T-helper 2 cell treated with Interferon-gamma antibody and Interleukin-4, amounts not matched to agents 100 ng/mL and 5 ng/mL, for 36 hours (primary cell): ENCODE measurements at regions not wholly inside any gene's neighbourhood (a gene's known extent, or its start where the extent isn't known, plus 50 kb on each side); places are given as distances from the start of the nearest gene placed in this dataset.
"Not testable (repeated sequence)": the region's sequence is repeated elsewhere in the genome, so short reads cannot be mapped to it uniquely, and the experiment has no call there.

ENCODE experiments used
- intact Hi-C: fragments of 100-400 bp; cut with micrococcal nuclease; formaldehyde crosslinking; loops from one replicate; pipeline ENCODE4 v1.15.1; 2023

GRCh38 chr2:147150241-147150635 is 694.6 kb upstream of the ACVR2A start:
- intact Hi-C loops, result no loop called here

DNA sequence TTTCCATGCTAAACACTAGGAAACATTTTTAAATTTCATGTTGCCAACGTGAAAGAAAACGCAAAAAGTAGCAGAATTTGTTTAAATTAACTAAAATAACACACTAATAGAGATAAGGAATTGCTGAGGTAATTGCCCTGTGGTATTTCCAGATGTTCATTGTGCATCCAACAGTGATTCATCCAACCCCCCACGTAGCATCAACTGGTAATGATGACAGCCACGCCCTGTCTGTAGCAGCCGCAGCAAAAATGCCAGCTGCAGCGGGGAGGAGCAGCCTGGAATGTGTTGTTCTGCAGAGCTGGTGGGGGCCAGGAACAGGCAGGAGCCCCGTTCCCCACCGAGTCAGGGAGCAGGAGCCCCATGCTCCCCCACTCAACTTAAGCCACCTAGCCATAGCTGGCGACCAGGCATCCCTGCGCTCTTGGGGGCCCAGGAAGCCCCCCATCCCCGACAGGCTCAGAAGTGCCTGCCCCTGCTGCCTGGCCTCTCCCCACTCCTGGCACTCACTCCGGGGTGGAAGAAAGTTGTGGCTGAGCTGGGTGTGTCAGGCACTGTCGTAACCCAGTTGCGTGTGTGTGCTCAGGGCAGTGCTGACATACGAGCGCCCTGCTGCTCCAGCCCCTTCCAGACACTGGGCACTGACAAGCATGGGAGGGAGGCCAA is 695.1 kb upstream of the ACVR2A start:
- intact Hi-C loops, result no loop called here

DNA sequence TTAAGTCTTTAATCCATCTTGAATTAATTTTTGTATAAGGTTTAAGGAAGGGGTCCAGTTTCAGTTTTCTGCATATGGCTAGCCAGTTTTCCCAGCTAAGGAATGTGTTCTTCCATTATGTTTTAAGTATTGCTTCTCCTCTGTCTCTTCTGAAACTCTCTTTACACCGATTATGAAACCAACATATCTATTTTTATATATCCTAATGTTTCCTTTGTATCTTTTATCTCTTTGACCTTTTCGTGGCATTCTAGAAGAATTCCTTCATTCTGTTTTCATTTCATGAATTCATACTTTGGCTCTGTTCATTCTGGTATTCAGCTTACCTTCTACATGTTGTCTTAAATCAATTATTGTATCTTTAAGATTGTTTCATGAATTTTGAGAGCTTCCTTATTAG is 697.0 kb upstream of the ACVR2A start:
- intact Hi-C loops, result no loop called here

DNA sequence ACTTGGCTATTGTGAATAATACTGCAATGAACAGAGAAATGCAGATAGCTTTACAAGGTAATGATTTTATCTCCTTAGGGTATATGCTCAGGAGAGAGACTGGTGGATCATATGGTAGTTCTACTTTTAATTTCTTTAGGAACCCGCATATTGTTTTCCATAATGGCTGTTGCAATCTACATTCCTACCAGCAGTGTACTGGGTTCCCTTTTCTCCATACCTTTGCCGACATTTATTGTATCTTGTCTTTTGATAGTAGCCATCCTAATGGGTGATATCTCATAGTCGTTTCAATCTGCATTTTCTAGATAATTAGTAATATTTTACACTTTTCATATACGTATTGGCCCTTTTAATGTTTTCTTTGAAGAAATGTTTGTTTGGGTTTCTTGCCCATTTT is 702.9 kb upstream of the ACVR2A start:
- intact Hi-C loops, result no loop called here

DNA sequence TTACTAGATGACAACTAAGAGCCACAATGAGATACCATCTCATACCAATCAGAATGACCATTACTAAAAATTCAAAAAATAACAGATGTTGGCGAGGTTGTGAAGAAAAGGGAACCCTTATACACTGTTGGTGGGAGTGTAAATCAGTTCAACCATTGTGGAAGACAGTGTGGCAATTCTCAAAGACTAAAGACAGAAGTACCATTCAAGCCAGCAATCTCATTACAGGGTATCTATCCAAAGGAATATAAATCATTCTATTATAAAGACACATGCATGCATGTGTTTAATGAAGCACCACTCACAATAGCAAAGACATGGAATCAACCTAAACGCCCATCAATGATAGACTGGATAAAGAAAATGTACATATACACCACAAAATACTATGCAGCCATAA is 705.1 kb upstream of the ACVR2A start:
- intact Hi-C loops, result not testable (repeated sequence)

DNA sequence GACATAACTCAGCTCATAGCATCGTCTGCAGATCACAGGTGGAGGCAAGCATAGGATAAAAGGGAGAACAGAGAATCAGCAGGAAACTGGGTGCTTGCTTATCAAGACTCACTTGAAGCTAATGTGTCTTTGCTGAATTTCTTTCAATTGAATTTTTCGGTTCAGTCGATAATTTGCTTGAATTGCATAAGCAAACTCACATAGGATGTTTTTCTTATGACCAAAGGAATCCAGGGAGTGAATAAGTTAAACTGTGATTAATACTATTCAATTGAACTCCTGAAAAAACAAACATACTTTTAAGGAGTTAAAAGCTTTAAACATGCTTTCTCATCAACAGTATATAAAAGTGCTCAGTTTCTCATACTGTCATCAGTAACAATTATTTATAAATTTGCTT is 707.1 kb upstream of the ACVR2A start:
- intact Hi-C loops, result no loop called here

GRCh38 chr2:147135376-147135775 is 709.5 kb upstream of the ACVR2A start:
- intact Hi-C loops, result no loop called here

GRCh38 chr2:147133286-147133908 is 711.4 kb upstream of the ACVR2A start:
- intact Hi-C loops, result no loop called here

- intact Hi-C loops, result no loop called here
Measured at GRCh38 chr2:147125145-147125544, 719.7 kb upstream of the ACVR2A start.

DNA sequence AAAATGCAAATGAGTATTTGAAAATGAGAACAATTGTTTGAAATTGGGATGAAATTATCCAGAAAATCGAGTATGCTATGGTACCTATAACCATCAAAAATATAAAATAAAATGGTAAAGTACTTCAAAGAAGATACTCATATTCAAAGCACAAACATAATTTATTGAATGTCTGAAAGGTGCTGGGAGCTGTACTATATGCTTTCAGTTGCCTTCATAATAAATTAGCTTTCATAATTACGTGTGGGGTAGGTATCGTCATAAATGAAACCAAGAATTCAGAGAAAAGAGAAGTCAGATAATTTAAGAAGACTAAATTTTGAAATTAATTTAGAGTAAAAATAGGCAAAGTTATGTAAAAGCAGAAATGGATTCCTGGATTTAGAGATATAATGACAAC is 721.9 kb upstream of the ACVR2A start:
- intact Hi-C loops, result no loop called here

DNA sequence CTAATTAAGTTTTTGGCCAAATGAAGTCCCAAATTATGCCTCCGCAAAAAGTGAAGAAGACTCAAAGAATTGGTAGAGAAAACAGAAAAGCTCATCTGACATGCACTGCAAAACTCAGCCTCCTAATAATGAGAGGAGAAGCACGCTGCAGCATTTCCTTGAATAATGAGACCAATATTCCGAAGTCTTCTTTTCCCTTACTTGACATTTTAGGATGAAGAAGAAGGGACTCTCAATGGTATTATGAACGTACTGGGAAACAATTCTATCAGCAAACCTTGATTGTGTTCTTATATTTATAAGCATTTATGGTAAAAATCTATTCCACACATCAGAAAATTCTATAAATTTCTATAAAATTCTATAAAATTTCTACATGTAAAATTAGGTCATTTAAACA is 733.9 kb upstream of the ACVR2A start:
- intact Hi-C loops, result no loop called here

DNA sequence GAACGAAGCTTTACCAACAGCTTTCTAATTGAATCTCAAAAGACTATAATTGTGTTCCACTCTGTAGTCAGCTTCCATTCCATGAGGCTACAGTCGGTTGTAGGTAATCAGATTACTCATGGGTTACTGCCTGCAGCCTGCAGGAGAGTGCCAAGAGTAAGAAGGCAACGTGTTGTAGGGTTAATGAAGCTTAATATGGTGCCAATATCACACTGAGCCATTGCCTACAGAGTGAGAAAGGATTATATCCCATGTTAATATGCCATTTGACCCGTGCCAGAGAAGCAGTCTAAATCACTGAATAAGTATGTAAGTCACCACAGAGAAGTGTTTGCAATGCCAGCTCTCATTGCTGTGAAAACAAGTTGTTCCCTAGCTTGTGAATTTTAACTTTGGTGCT is 734.5 kb upstream of the ACVR2A start:
- intact Hi-C loops, result no loop called here

GRCh38 chr2:147109291-147109690 is 735.5 kb upstream of the ACVR2A start:
- intact Hi-C loops, result no loop called here

- intact Hi-C loops, result no loop called here
Measured at GRCh38 chr2:147108548-147108947, 736.3 kb upstream of the ACVR2A start.

- intact Hi-C loops, result no loop called here
Measured at GRCh38 chr2:147101941-147102790, 742.7 kb upstream of the ACVR2A start.

DNA sequence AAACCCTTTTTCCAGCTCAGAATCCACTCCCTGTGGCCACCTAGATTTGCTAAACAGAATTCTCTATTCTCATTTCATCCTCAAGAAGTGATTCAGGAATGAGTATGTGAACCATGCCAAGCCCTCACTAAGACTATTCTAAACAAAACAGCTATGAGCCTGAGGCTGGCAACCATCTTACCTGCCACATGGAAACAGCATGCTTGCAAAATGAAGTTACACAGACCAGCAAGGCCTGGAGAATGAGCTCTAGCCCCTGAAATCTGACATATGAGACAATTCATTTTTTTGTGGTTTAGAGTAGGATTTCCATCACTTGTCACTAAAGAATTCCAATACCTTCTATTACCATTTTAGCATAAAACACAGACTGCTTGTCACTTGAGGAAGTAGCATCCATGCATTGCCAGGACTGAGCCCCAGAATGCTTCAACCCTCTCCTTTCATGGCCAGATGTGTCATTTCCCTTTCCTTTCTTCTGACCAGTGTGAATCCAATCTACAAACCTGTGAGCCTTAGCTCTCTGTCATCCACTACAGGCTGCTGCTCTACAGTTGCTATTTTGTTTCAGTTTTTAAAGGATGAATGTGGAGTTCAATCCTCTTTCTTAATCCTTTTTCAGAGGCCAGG is 744.3 kb upstream of the ACVR2A start:
- intact Hi-C loops, result no loop called here

GRCh38 chr2:147099845-147100244 is 745.0 kb upstream of the ACVR2A start:
- intact Hi-C loops, result no loop called here

GRCh38 chr2:147098940-147099339 is 745.9 kb upstream of the ACVR2A start:
- intact Hi-C loops, result no loop called here

GRCh38 chr2:147097747-147098146 is 747.1 kb upstream of the ACVR2A start:
- intact Hi-C loops, result no loop called here

DNA sequence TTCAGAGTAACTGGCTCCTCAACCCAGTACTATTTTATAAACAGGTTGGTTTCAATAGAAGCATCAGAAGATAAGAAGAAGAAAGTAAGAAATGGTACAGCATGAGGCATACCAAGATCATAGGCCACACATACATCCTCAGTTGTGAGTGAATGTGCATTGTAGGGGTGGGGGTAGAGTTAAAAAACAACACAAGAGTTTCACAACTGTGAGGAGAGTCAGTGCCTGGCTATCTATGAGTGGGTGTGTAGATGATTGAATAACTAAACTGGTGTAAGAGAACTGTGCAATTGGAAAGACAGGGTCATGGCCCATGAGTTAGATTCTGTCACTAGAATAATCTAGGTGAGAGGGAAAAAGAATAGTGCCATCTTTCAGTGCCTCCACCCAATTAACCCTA is 748.2 kb upstream of the ACVR2A start:
- intact Hi-C loops, result no loop called here

DNA sequence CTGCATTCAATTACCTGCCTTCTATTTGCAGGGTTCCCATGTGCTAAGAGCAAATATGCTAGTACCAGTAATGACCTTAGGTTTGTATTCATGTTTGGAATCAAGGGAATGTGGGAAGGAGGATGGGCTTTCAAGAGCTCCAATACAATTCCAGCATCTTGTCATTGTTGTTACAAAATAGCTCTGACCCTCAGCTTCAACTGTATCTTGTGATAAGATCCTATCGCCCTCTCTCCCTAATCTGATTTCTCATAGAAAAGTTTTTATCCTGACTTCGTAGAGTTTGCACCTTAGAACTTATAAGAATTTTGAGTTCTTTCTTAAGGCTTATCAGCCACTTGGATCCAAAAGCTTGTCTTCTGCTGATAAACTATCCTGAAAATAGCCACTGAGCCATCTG is 749.5 kb upstream of the ACVR2A start:
- intact Hi-C loops, result no loop called here

DNA sequence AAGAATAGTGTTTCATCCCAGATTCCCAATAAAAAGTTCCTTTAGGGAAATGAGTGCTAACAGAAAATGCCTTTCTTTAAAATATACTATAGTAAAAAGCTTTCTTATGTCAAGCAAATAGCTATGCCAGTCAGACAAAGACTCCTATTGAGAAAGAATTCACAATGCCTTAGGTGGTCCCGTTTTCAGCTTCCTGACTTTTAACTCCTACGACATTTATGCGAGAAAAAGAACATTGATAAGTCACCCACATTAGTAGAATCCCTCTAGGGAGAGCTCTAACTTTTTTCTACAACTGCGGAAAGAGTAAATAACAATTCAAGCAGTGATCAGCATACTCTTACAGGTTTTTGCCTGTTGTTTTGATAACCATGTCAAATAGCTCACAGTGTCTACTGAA is 750.8 kb upstream of the ACVR2A start:
- intact Hi-C loops, result no loop called here
